WTC11 (cell line): ENCODE measurements at regions not wholly inside any gene's neighbourhood (a gene's known extent, or its start where the extent isn't known, plus 50 kb on each side); places are given as distances from the start of the nearest gene placed in this dataset.

ENCODE experiments used
- ATAC-seq: fragments of 200-7000 bp; cut with Tn5 transposase; 2 replicates; pipeline ENCODE4 v1.10.0; 2021; ENCODE audit warnings: mild to moderate bottlenecking, moderate library complexity
- CTCF ChIA-PET: fragments of 300-600 bp; sonication (Branson Sonifier 250); formaldehyde crosslinking; loops from one replicate; lab custom pipeline; 2021; ENCODE audit warnings: antibody characterized with exemption; lab: Charles Lee
- POLR2A ChIA-PET: fragments of 350-600 bp; sonication (Branson Sonifier 250); formaldehyde crosslinking; loops from one replicate; lab custom pipeline; 2021; ENCODE audit warnings: antibody characterized with exemption; lab: Charles Lee
- DNase-seq: peaks from one replicate; pipeline ENCODE4 v3.0.0; 2021; ENCODE audit warnings: low spot score
- H3K27ac Mint-ChIP-seq: 2 replicates; pipeline ENCODE4 v1.8.0; 2021; ENCODE audit warnings: mixed read lengths
- H3K27me3 Mint-ChIP-seq: 2 replicates; pipeline ENCODE4 v1.8.0; 2021; ENCODE audit warnings: low read depth, mild to moderate bottlenecking, moderate library complexity, mixed read lengths
- H3K36me3 Mint-ChIP-seq: 2 replicates; pipeline ENCODE4 v1.8.0; 2021; ENCODE audit warnings: mixed read lengths
- H3K4me1 Mint-ChIP-seq: 2 replicates; pipeline ENCODE4 v1.8.0; 2022; ENCODE audit warnings: mixed read lengths
- H3K4me3 Mint-ChIP-seq: 2 replicates; pipeline ENCODE4 v1.8.0; 2021; ENCODE audit warnings: mild to moderate bottlenecking, moderate library complexity, mixed read lengths
- H3K9me3 Mint-ChIP-seq: 2 replicates; pipeline ENCODE4 v1.8.0; 2021; ENCODE audit warnings: mixed read lengths
- CBFB ChIP-seq: sonication (generic); formaldehyde crosslinking; IDR thresholded peaks from 2 replicates; pipeline ENCODE4 v1.8.1; 2022; ENCODE audit warnings: mild to moderate bottlenecking, low read depth, missing genetic modification reagents
- ESRRA ChIP-seq: sonication (generic); formaldehyde crosslinking; IDR thresholded peaks from 2 replicates; pipeline ENCODE4 v1.8.1; 2022; ENCODE audit warnings: mild to moderate bottlenecking, missing genetic modification reagents, borderline replicate concordance
- ETV6 ChIP-seq: sonication (generic); formaldehyde crosslinking; IDR thresholded peaks from 2 replicates; pipeline ENCODE4 v1.8.1; 2022; ENCODE audit warnings: mild to moderate bottlenecking, missing genetic modification reagents
- GABPB1 ChIP-seq: sonication (generic); formaldehyde crosslinking; IDR thresholded peaks from 2 replicates; pipeline ENCODE4 v1.8.1; 2023; ENCODE audit warnings: mild to moderate bottlenecking, missing genetic modification reagents
- GRHL2 ChIP-seq: fragments of 250-450 bp; sonication (Bioruptor Pico); IDR thresholded peaks from 2 replicates; pipeline ENCODE4 v1.8.0; 2022; ENCODE audit warnings: mild to moderate bottlenecking, moderate library complexity; ENCODE audit not compliant: insufficient replicate concordance, severe bottlenecking
- MYBL2 ChIP-seq: sonication (generic); formaldehyde crosslinking; IDR thresholded peaks from 2 replicates; pipeline ENCODE4 v1.8.1; 2023; ENCODE audit warnings: mild to moderate bottlenecking, moderate library complexity, missing genetic modification reagents
- NFYB ChIP-seq: sonication (generic); formaldehyde crosslinking; conservative IDR thresholded peaks from 2 replicates; pipeline ENCODE4 v1.8.0; 2022; ENCODE audit warnings: low read depth, missing genetic modification reagents
- NR2C2 ChIP-seq: sonication (generic); formaldehyde crosslinking; IDR thresholded peaks from 2 replicates; pipeline ENCODE4 v1.8.0; 2022; ENCODE audit warnings: mild to moderate bottlenecking, missing genetic modification reagents
- SP1 ChIP-seq: sonication (generic); formaldehyde crosslinking; conservative IDR thresholded peaks from 2 replicates; pipeline ENCODE4 v1.8.1; 2022; ENCODE audit warnings: missing genetic modification reagents
- TP53 ChIP-seq: sonication (generic); formaldehyde crosslinking; IDR thresholded peaks from 2 replicates; pipeline ENCODE4 v1.8.1; 2023; ENCODE audit warnings: mild to moderate bottlenecking, missing genetic modification reagents
- ZNF263 ChIP-seq: sonication (generic); formaldehyde crosslinking; IDR thresholded peaks from 2 replicates; pipeline ENCODE4 v1.8.1; 2022; ENCODE audit warnings: low read depth, mild to moderate bottlenecking, moderate library complexity, missing genetic modification reagents
- ZNF423 ChIP-seq: fragments of 250-450 bp; sonication (Bioruptor Pico); IDR thresholded peaks from 2 replicates; pipeline ENCODE4 v2.1.2; 2022; ENCODE audit warnings: mild to moderate bottlenecking, moderate library complexity
- TF ChIP-seq, protein P1 (sequence below): fragments of 250-450 bp; sonication (Bioruptor Pico); IDR thresholded peaks from 2 replicates; pipeline ENCODE4 v1.9.0; 2021; ENCODE audit warnings: mild to moderate bottlenecking, borderline replicate concordance
- TF ChIP-seq, protein P2 (sequence below): sonication (generic); formaldehyde crosslinking; IDR thresholded peaks from 2 replicates; pipeline ENCODE4 v1.8.0; 2023; ENCODE audit warnings: missing genetic modification reagents
- TF ChIP-seq, protein P3 (sequence below): sonication (generic); formaldehyde crosslinking; IDR thresholded peaks from 2 replicates; pipeline ENCODE4 v1.8.1; 2023; ENCODE audit warnings: mild to moderate bottlenecking, missing genetic modification reagents, borderline replicate concordance
- TF ChIP-seq, protein P4 (sequence below): sonication (generic); formaldehyde crosslinking; IDR thresholded peaks from 2 replicates; pipeline ENCODE4 v1.8.1; 2023; ENCODE audit warnings: mild to moderate bottlenecking, missing genetic modification reagents, moderate library complexity
- TF ChIP-seq, protein P5 (sequence below): sonication (generic); formaldehyde crosslinking; IDR thresholded peaks from 2 replicates; pipeline ENCODE4 v1.8.1; 2023; ENCODE audit warnings: mild to moderate bottlenecking, moderate library complexity, missing genetic modification reagents

DNA sequence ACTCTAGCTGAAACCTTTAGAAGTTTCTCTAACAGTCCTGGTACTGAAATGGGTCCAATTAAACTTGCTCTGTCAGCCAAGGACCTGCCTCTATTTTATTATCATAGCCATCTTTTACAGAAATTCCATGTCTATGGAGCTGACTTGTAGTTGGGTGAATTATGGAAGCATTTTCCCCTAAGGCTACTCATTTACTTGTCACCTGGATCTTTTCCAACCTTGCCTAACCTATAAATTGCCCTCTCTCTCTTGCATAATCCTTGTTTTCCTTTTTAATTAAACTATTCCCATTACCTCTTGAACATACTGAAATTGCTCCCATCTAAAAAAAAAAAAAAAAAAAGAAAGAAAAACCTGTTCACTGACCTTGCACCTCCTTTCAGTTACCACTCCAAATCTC, 74.6 kb upstream of the DOK6 start:
- DNase-seq, result no peak
- no peak for ATAC-seq
- CTCF ChIA-PET, result no interaction called here
- H3K27me3 Mint-ChIP-seq, result no peaks in the 10 kb centered on the region
- H3K4me1 Mint-ChIP-seq, result peaks cover 18% of the 10 kb centered on the region
- POLR2A ChIA-PET, result no interaction called here
- H3K4me3 Mint-ChIP-seq, result no peak overlapping the region
- H3K27ac Mint-ChIP-seq, result no peak overlapping the region
- H3K9me3 Mint-ChIP-seq, result peaks cover 10% of the 10 kb centered on the region
- TF ChIP-seq NFYB (CRISPR knock-in tag) (no peak), TP53 (CRISPR knock-in tag) (no peak), SP1 (CRISPR knock-in tag) (no peak), ETV6 (CRISPR knock-in tag) (no peak), CBFB (CRISPR knock-in tag) (no peak), GABPB1 (CRISPR knock-in tag) (no peak), GRHL2 (CRISPR knock-in tag) (no peak), ZNF263 (CRISPR knock-in tag) (no peak), NR2C2 (no peak), MYBL2 (CRISPR knock-in tag) (no peak)
- TF ChIP-seq, protein P1, sequence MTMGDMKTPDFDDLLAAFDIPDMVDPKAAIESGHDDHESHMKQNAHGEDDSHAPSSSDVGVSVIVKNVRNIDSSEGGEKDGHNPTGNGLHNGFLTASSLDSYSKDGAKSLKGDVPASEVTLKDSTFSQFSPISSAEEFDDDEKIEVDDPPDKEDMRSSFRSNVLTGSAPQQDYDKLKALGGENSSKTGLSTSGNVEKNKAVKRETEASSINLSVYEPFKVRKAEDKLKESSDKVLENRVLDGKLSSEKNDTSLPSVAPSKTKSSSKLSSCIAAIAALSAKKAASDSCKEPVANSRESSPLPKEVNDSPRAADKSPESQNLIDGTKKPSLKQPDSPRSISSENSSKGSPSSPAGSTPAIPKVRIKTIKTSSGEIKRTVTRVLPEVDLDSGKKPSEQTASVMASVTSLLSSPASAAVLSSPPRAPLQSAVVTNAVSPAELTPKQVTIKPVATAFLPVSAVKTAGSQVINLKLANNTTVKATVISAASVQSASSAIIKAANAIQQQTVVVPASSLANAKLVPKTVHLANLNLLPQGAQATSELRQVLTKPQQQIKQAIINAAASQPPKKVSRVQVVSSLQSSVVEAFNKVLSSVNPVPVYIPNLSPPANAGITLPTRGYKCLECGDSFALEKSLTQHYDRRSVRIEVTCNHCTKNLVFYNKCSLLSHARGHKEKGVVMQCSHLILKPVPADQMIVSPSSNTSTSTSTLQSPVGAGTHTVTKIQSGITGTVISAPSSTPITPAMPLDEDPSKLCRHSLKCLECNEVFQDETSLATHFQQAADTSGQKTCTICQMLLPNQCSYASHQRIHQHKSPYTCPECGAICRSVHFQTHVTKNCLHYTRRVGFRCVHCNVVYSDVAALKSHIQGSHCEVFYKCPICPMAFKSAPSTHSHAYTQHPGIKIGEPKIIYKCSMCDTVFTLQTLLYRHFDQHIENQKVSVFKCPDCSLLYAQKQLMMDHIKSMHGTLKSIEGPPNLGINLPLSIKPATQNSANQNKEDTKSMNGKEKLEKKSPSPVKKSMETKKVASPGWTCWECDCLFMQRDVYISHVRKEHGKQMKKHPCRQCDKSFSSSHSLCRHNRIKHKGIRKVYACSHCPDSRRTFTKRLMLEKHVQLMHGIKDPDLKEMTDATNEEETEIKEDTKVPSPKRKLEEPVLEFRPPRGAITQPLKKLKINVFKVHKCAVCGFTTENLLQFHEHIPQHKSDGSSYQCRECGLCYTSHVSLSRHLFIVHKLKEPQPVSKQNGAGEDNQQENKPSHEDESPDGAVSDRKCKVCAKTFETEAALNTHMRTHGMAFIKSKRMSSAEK, result no peak
- TF ChIP-seq, protein P2, sequence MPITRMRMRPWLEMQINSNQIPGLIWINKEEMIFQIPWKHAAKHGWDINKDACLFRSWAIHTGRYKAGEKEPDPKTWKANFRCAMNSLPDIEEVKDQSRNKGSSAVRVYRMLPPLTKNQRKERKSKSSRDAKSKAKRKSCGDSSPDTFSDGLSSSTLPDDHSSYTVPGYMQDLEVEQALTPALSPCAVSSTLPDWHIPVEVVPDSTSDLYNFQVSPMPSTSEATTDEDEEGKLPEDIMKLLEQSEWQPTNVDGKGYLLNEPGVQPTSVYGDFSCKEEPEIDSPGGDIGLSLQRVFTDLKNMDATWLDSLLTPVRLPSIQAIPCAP (CRISPR knock-in tag), result no peak
- TF ChIP-seq, protein P3, sequence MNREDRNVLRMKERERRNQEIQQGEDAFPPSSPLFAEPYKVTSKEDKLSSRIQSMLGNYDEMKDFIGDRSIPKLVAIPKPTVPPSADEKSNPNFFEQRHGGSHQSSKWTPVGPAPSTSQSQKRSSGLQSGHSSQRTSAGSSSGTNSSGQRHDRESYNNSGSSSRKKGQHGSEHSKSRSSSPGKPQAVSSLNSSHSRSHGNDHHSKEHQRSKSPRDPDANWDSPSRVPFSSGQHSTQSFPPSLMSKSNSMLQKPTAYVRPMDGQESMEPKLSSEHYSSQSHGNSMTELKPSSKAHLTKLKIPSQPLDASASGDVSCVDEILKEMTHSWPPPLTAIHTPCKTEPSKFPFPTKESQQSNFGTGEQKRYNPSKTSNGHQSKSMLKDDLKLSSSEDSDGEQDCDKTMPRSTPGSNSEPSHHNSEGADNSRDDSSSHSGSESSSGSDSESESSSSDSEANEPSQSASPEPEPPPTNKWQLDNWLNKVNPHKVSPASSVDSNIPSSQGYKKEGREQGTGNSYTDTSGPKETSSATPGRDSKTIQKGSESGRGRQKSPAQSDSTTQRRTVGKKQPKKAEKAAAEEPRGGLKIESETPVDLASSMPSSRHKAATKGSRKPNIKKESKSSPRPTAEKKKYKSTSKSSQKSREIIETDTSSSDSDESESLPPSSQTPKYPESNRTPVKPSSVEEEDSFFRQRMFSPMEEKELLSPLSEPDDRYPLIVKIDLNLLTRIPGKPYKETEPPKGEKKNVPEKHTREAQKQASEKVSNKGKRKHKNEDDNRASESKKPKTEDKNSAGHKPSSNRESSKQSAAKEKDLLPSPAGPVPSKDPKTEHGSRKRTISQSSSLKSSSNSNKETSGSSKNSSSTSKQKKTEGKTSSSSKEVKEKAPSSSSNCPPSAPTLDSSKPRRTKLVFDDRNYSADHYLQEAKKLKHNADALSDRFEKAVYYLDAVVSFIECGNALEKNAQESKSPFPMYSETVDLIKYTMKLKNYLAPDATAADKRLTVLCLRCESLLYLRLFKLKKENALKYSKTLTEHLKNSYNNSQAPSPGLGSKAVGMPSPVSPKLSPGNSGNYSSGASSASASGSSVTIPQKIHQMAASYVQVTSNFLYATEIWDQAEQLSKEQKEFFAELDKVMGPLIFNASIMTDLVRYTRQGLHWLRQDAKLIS, result no peak
- TF ChIP-seq, protein P4, sequence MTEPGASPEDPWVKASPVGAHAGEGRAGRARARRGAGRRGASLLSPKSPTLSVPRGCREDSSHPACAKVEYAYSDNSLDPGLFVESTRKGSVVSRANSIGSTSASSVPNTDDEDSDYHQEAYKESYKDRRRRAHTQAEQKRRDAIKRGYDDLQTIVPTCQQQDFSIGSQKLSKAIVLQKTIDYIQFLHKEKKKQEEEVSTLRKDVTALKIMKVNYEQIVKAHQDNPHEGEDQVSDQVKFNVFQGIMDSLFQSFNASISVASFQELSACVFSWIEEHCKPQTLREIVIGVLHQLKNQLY (CRISPR knock-in tag), result no peak
- TF ChIP-seq, protein P5, sequence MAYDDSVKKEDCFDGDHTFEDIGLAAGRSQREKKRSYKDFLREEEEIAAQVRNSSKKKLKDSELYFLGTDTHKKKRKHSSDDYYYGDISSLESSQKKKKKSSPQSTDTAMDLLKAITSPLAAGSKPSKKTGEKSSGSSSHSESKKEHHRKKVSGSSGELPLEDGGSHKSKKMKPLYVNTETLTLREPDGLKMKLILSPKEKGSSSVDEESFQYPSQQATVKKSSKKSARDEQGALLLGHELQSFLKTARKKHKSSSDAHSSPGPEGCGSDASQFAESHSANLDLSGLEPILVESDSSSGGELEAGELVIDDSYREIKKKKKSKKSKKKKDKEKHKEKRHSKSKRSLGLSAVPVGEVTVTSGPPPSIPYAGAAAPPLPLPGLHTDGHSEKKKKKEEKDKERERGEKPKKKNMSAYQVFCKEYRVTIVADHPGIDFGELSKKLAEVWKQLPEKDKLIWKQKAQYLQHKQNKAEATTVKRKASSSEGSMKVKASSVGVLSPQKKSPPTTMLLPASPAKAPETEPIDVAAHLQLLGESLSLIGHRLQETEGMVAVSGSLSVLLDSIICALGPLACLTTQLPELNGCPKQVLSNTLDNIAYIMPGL (CRISPR knock-in tag), result no peak
- no peaks in the 10 kb centered on the region for H3K36me3 Mint-ChIP-seq

DNA sequence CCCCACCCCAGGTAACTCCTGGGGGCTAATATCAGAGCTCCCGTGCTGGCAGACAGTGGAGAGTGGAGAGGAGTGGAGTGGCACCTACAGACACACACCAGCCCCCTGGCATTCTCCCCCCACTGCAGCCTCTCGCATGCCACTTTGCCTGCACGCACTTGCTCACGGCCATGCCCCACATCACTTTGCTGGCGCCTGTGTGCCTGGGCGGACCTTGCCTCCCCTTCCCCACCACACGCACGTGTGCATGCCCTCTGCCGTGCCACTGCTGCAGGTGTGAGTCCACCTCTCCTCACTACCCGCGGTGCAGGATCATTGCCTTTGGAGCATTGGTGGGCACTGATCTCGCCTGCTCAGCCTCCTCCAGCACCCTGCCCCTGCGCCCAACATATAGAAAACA, 72.6 kb upstream of the DOK6 start:
- no peak for DNase-seq
- ChIA-PET POLR2A (no interaction called here), CTCF (no interaction called here)
- no peaks in the 10 kb centered on the region for H3K27me3 Mint-ChIP-seq
- no peaks in the 10 kb centered on the region for H3K36me3 Mint-ChIP-seq
- peaks cover 18% of the 10 kb centered on the region for H3K4me1 Mint-ChIP-seq
- no peak overlapping the region for H3K4me3 Mint-ChIP-seq
- H3K27ac Mint-ChIP-seq, result no peak overlapping the region
- TF ChIP-seq ZNF423 (CRISPR knock-in tag), result no peak
- no peak for TF ChIP-seq ESRRA (CRISPR knock-in tag)
- ATAC-seq, result no peak
- peaks cover 8% of the 10 kb centered on the region for H3K9me3 Mint-ChIP-seq
